Caco-2 (cell line): ENCODE measurements at regions not wholly inside any gene's neighbourhood (a gene's known extent, or its start where the extent isn't known, plus 50 kb on each side); places are given as distances from the start of the nearest gene placed in this dataset.

Experiments
- BruUV-seq: library from RNA; stranded (reverse); fragments of 400-500 nt; replicated peaks from 2 replicates; lab custom pipeline; 2021; lab: Mats Ljungman, UMichigan
- CTCF ChIA-PET: fragments of 300-600 bp; sonication (Branson Sonifier 250); formaldehyde crosslinking; loops from one replicate; lab custom pipeline; 2022; ENCODE audit warnings: antibody characterized with exemption; lab: Charles Lee
- POLR2A ChIA-PET: fragments of 300-600 bp; sonication (Branson Sonifier 250); formaldehyde crosslinking; loops from one replicate; lab custom pipeline; 2022; ENCODE audit warnings: antibody characterized with exemption; lab: Charles Lee
- DNase-seq, 2 experiments: peaks; one replicate each; pipeline versions ENCODE4 v3.0.0 to v3.0.0-alpha.2; 2020 to 2022
- H3K27me3 ChIP-seq: replicated peaks from 2 replicates; pipeline ENCODE4 v1.6.0; 2011; ENCODE audit warnings: low read length; ENCODE audit not compliant: control insufficient read depth, insufficient read depth
- H3K36me3 ChIP-seq: 2 replicates; pipeline ENCODE4 v1.5.1; 2011; ENCODE audit warnings: low read length; ENCODE audit not compliant: control insufficient read depth, insufficient read depth
- H3K4me1 ChIP-seq: fragments of 250-450 bp; sonication (Bioruptor Pico); 2 replicates; pipeline ENCODE4 v1.5.1; 2020; ENCODE audit warnings: mild to moderate bottlenecking
- H3K4me3 ChIP-seq: 2 replicates; pipeline ENCODE4 v1.5.1; 2011; ENCODE audit warnings: low read depth, mild to moderate bottlenecking, control low read depth, low read length
- H3K9me3 ChIP-seq: fragments of 250-450 bp; sonication (Bioruptor Pico); 2 replicates; pipeline ENCODE4 v1.5.1; 2020; ENCODE audit warnings: mild to moderate bottlenecking, moderate library complexity
- H3K27ac Mint-ChIP-seq: one replicate; pipeline ENCODE4 v1.8.0; 2022; ENCODE audit warnings: mixed read lengths; ENCODE audit not compliant: unreplicated experiment
- H3K27me3 Mint-ChIP-seq: one replicate; pipeline ENCODE4 v1.8.0; 2022; ENCODE audit warnings: mixed read lengths; ENCODE audit not compliant: insufficient read depth, unreplicated experiment
- H3K36me3 Mint-ChIP-seq: one replicate; pipeline ENCODE4 v1.8.0; 2022; ENCODE audit warnings: mild to moderate bottlenecking, mixed read lengths; ENCODE audit not compliant: insufficient read depth, unreplicated experiment
- H3K4me1 Mint-ChIP-seq: one replicate; pipeline ENCODE4 v1.8.0; 2022; ENCODE audit warnings: low read depth, mixed read lengths; ENCODE audit not compliant: unreplicated experiment
- H3K4me3 Mint-ChIP-seq: one replicate; pipeline ENCODE4 v1.8.0; 2022; ENCODE audit warnings: mild to moderate bottlenecking, moderate library complexity, mixed read lengths; ENCODE audit not compliant: unreplicated experiment
- H3K9me3 Mint-ChIP-seq: one replicate; pipeline ENCODE4 v1.8.0; 2022; ENCODE audit warnings: mixed read lengths; ENCODE audit not compliant: unreplicated experiment
- CTCF ChIP-seq, 2 experiments: fragments of 200-600 bp in 1 of 2; IDR thresholded peaks; 1 replicate in 1 of 2; 2 replicates in 1 of 2; pipeline versions ENCODE4 v1.5.1 to v1.8.0; 2011 to 2022; ENCODE audit warnings: antibody characterized with exemption in 1 of 2, control low read depth in 1 of 2, inconsistent platforms in 1 of 2, low read depth in 1 of 2, low read length in 1 of 2, mild to moderate bottlenecking in 1 of 2, moderate library complexity in 1 of 2; ENCODE audit not compliant: insufficient read depth in 1 of 2, severe bottlenecking in 1 of 2, unreplicated experiment in 1 of 2
- intact Hi-C: fragments of 100-400 bp; cut with micrococcal nuclease; formaldehyde crosslinking; loops from one replicate; pipeline ENCODE4 v1.10.0; 2022; ENCODE audit not compliant: unreplicated experiment

GRCh38 chr15:48066456-48066855, 54.3 kb upstream of the SLC24A5 start:
- H3K4me3 Mint-ChIP-seq, result no peak overlapping the region
- DNase-seq, result no peak
- intact Hi-C loops, result no loop called here
- no peak for TF ChIP-seq CTCF (IDR thresholded peaks at IDR 0.05; ENCODE audit: insufficient read depth in 1 of 2, low read depth in 1 of 2, low read length in 1 of 2, severe bottlenecking in 1 of 2, unreplicated experiment in 1 of 2)
- no peaks in the 10 kb centered on the region for H3K27me3 ChIP-seq
- H3K27me3 Mint-ChIP-seq, result peaks cover 14% of the 10 kb centered on the region
- no peak overlapping the region for H3K27ac Mint-ChIP-seq
- no peaks in the 10 kb centered on the region for H3K9me3 ChIP-seq
- H3K9me3 Mint-ChIP-seq, result no peaks in the 10 kb centered on the region
- no TSS peak for BruUV-seq
- H3K4me1 ChIP-seq, result no peaks in the 10 kb centered on the region
- ChIA-PET CTCF (no interaction called here), POLR2A (no interaction called here)
- H3K36me3 Mint-ChIP-seq, result no peaks in the 10 kb centered on the region
- no peaks in the 10 kb centered on the region for H3K4me1 Mint-ChIP-seq
- no peak overlapping the region for H3K4me3 ChIP-seq
- no peaks in the 10 kb centered on the region for H3K36me3 ChIP-seq
